A673 (cell line): ENCODE measurements at regions not wholly inside any gene's neighbourhood (a gene's known extent, or its start where the extent isn't known, plus 50 kb on each side); places are given as distances from the start of the nearest gene placed in this dataset.

ENCODE experiments used
- BruUV-seq: library from RNA; stranded (reverse); fragments of 400-500 nt; replicated peaks from 2 replicates; lab custom pipeline; 2021; lab: Mats Ljungman, UMichigan
- CTCF ChIA-PET: fragments of 300-600 bp; sonication (Branson Sonifier 250); formaldehyde crosslinking; loops from one replicate; lab custom pipeline; 2022; ENCODE audit warnings: antibody characterized with exemption; lab: Charles Lee
- POLR2A ChIA-PET: fragments of 300-600 bp; sonication (Branson Sonifier 250); formaldehyde crosslinking; loops from one replicate; lab custom pipeline; 2022; ENCODE audit warnings: antibody characterized with exemption; ENCODE audit not compliant: low non-redundant PET; lab: Charles Lee
- DNase-seq: peaks from one replicate; pipeline ENCODE4 v3.0.0-alpha.2; 2015; ENCODE audit warnings: low spot score
- H3K27ac ChIP-seq: fragments of 200-600 bp; sonication (generic); 2 replicates; pipeline ENCODE4 v1.5.1; 2016; ENCODE audit warnings: mixed run types, low read depth, mild to moderate bottlenecking, mixed read lengths, antibody characterized with exemption, low read length; ENCODE audit not compliant: poor library complexity, severe bottlenecking
- H3K27me3 ChIP-seq: fragments of 200-600 bp; sonication (generic); replicated peaks from 2 replicates; pipeline ENCODE4 v1.6.1; 2017; ENCODE audit warnings: mixed run types, low read depth, mild to moderate bottlenecking, mixed read lengths, antibody characterized with exemption, low read length; ENCODE audit not compliant: insufficient read depth, poor library complexity
- H3K36me3 ChIP-seq: fragments of 200-600 bp; sonication (generic); 2 replicates; pipeline ENCODE4 v1.6.1; 2016; ENCODE audit warnings: mixed run types, mild to moderate bottlenecking, mixed read lengths, antibody characterized with exemption, low read length; ENCODE audit not compliant: insufficient read depth, poor library complexity, severe bottlenecking
- H3K4me1 ChIP-seq: fragments of 200-600 bp; sonication (generic); 2 replicates; pipeline ENCODE4 v1.6.1; 2017; ENCODE audit warnings: mixed run types, mild to moderate bottlenecking, mixed read lengths, antibody characterized with exemption, low read length; ENCODE audit not compliant: insufficient read depth, poor library complexity, severe bottlenecking
- H3K4me3 ChIP-seq: fragments of 200-600 bp; sonication (generic); 2 replicates; pipeline ENCODE4 v1.5.1; 2016; ENCODE audit warnings: low read depth, mixed run types, mild to moderate bottlenecking, mixed read lengths, low read length; ENCODE audit not compliant: poor library complexity, severe bottlenecking
- H3K9me3 ChIP-seq: fragments of 200-600 bp; sonication (generic); 2 replicates; pipeline ENCODE4 v1.6.1; 2016; ENCODE audit warnings: mixed run types, low read depth, mild to moderate bottlenecking, mixed read lengths, antibody characterized with exemption, low read length; ENCODE audit not compliant: poor library complexity, severe bottlenecking
- EZH2 ChIP-seq: fragments of 200-600 bp; sonication (generic); IDR thresholded peaks from 2 replicates; pipeline ENCODE4 v1.6.1; 2017; ENCODE audit warnings: borderline replicate concordance, low read depth, mild to moderate bottlenecking, mixed read lengths, antibody characterized with exemption, low read length; ENCODE audit not compliant: poor library complexity, severe bottlenecking
- intact Hi-C: fragments of 100-400 bp; cut with micrococcal nuclease; formaldehyde crosslinking; loops from one replicate; pipeline ENCODE4 v1.10.0; 2022; ENCODE audit not compliant: unreplicated experiment
- TF ChIP-seq, protein P1 (sequence below): fragments of 300-800, 200-600 bp; sonication (generic); conservative IDR thresholded peaks from 2 replicates; pipeline ENCODE4 v1.5.1; 2017; ENCODE audit warnings: low read depth, mild to moderate bottlenecking, antibody characterized with exemption, low read length, moderate library complexity, mixed read lengths

DNA sequence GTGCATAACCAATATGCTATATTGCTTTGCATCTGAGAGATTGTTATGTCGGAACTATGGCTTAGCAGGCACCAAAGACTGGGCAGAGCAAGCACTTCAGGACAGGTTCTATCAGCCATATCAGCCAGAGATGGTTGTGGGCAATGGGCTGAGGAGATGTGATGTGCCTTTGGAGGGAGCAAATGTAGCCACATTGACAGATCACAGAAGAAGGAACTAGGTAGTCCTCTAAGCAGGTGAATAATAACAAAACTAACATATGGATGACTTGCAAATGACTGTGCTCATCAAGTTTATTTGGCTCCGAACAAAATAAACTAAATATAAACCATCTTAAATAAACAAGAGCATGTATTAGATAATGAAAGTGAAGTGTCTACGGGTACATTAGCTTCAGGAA lies 291.7 kb downstream of the RMST start:
- Histone ChIP-seq H3K4me1 (no peaks in the 10 kb centered on the region), H3K27me3 (peaks cover 59% of the 10 kb centered on the region), H3K36me3 (no peaks in the 10 kb centered on the region), H3K9me3 (no peaks in the 10 kb centered on the region), H3K4me3 (no peak overlapping the region), H3K27ac (no peak overlapping the region)
- ChIA-PET POLR2A (no interaction called here), CTCF (no interaction called here)
- intact Hi-C loops: no loop called here
- DNase-seq: no peak
- TF ChIP-seq, protein P1, sequence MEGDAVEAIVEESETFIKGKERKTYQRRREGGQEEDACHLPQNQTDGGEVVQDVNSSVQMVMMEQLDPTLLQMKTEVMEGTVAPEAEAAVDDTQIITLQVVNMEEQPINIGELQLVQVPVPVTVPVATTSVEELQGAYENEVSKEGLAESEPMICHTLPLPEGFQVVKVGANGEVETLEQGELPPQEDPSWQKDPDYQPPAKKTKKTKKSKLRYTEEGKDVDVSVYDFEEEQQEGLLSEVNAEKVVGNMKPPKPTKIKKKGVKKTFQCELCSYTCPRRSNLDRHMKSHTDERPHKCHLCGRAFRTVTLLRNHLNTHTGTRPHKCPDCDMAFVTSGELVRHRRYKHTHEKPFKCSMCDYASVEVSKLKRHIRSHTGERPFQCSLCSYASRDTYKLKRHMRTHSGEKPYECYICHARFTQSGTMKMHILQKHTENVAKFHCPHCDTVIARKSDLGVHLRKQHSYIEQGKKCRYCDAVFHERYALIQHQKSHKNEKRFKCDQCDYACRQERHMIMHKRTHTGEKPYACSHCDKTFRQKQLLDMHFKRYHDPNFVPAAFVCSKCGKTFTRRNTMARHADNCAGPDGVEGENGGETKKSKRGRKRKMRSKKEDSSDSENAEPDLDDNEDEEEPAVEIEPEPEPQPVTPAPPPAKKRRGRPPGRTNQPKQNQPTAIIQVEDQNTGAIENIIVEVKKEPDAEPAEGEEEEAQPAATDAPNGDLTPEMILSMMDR: no peak
- no peak for TF ChIP-seq EZH2
- BruUV-seq: no TSS peak

- H3K27ac ChIP-seq: no peak overlapping the region
- H3K4me3 ChIP-seq: no peak overlapping the region
- CTCF ChIA-PET: no interaction called here
- peaks cover 72% of the 10 kb centered on the region for H3K27me3 ChIP-seq
- no peaks in the 10 kb centered on the region for H3K9me3 ChIP-seq
- no peak for DNase-seq
- no TSS peak for BruUV-seq
- intact Hi-C loops: no loop called here
- no peaks in the 10 kb centered on the region for H3K36me3 ChIP-seq
- no peaks in the 10 kb centered on the region for H3K4me1 ChIP-seq
- TF ChIP-seq, protein P1: no peak
- no peak for TF ChIP-seq EZH2
- POLR2A ChIA-PET: no interaction called here
Observed at GRCh38 chr12:97756066-97756666, 293.6 kb downstream of the RMST start.

GRCh38 chr12:97756741-97757140 lies 294.1 kb downstream of the RMST start:
- CTCF ChIA-PET: no interaction called here
- Histone ChIP-seq H3K4me1 (no peaks in the 10 kb centered on the region), H3K9me3 (no peaks in the 10 kb centered on the region), H3K27me3 (peaks cover 77% of the 10 kb centered on the region), H3K27ac (no peak overlapping the region), H3K4me3 (no peak overlapping the region), H3K36me3 (no peaks in the 10 kb centered on the region)
- TF ChIP-seq EZH2: no peak
- TF ChIP-seq, protein P1: no peak
- DNase-seq: no peak
- POLR2A ChIA-PET: no interaction called here
- intact Hi-C loops: no loop called here
- no TSS peak for BruUV-seq
